GM19372 (cell line): ENCODE measurements at regions not wholly inside any gene's neighbourhood (a gene's known extent, or its start where the extent isn't known, plus 50 kb on each side); places are given as distances from the start of the nearest gene placed in this dataset.

Source experiments
- ATAC-seq: cut with Tn5 transposase; IDR thresholded peaks from one replicate; pipeline ENCODE4 v1.9.1; 2021; ENCODE audit warnings: mild to moderate bottlenecking, low read depth, moderate library complexity; ENCODE audit not compliant: unreplicated experiment

DNA sequence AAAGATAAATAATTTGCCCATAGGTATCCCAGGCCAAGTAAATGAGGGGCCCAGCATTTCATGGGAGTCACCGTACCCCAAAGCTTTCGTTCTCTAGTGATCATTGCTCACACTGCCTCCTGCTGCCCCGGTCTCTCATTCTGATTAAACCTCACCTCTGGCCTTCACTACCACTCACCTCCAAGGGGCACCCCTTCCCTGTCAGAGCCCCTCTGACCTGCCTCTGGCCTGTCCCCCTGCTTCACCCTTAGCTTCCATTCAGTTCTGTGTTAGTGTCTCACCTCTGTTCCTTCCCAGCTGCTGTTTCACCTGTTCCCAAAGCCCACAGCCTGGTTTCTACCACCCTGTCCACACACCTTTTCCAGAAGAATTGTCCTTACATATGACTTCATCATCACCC, 150.3 kb upstream of the E2F8 start:
- no peak for ATAC-seq

- no peak for ATAC-seq
Measured at GRCh38 chr11:19389787-19390303, 149.1 kb upstream of the E2F8 start.

DNA sequence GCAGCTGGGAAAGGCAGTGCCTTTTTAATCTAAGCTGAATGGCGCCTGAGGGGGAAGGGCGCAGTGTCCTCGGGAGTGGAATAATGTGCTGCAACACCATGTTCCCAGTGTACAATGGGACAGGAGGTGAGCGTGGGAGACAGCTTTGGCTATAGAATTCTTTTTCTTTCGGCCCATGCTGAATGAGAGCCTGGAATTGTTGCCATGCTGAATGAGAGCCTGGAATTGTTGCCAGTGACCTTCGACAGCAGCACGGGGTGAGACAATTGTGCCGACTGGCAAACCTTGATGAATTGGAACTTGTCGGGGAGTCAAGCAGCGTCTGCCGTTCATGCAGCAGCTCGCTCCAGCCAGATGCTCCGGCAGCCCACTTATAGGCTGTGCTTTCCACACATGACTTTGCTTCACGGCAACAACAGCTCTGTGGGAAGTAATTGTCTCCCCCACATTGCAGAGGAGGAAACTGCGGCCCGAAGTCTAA, 141.4 kb upstream of the E2F8 start:
- ATAC-seq, result no peak

DNA sequence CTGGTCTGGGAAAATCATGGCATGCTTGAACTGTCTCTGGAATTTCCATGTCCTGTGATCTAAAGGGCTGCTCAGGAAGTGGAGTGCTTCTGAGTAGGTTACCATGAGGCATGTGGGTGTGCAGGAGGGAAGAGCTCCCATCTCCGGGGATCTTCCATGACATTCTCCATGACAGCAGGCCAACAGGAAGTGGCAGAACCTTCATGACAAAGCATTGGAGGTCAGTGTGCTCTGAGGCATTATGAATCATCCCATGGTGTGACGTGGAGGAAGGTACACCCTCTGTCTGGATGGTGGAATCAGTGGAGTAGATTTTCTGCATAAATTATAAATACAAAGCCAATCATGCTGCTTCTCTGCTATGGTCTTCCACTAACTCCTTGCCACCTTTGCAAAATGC, 139.6 kb upstream of the E2F8 start:
- no peak for ATAC-seq

- ATAC-seq, result no peak
Measured at GRCh38 chr11:19379465-19379864, 138.7 kb upstream of the E2F8 start.

DNA sequence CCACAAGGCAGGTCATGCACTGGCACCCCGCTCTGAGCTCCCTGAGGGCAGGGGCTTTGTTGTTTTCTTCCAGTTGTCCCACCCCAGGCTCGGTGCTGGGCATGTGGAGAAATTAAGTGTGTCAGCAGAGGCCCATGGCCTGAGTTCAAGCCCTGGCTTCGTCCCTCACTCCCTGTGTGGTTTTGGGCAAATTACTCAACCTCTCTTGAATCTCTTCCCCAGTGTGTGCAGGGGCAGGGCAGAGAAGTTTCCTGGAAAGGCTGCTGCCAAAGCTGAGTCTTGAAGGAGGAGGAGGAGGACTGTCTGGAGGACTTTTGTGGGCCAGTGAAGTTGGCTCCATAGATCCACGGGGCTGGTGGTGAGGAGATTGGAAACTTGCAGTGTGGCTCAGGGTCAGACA, 138.1 kb upstream of the E2F8 start:
- ATAC-seq, result no peak

GRCh38 chr11:19377881-19378280, 137.1 kb upstream of the E2F8 start:
- no peak for ATAC-seq

- ATAC-seq, result no peak
Measured at GRCh38 chr11:19375440-19375839, 134.7 kb upstream of the E2F8 start.

- no peak for ATAC-seq
Measured at GRCh38 chr11:19374151-19374569, 133.4 kb upstream of the E2F8 start.

GRCh38 chr11:19372381-19372780, 131.6 kb upstream of the E2F8 start:
- no peak for ATAC-seq

DNA sequence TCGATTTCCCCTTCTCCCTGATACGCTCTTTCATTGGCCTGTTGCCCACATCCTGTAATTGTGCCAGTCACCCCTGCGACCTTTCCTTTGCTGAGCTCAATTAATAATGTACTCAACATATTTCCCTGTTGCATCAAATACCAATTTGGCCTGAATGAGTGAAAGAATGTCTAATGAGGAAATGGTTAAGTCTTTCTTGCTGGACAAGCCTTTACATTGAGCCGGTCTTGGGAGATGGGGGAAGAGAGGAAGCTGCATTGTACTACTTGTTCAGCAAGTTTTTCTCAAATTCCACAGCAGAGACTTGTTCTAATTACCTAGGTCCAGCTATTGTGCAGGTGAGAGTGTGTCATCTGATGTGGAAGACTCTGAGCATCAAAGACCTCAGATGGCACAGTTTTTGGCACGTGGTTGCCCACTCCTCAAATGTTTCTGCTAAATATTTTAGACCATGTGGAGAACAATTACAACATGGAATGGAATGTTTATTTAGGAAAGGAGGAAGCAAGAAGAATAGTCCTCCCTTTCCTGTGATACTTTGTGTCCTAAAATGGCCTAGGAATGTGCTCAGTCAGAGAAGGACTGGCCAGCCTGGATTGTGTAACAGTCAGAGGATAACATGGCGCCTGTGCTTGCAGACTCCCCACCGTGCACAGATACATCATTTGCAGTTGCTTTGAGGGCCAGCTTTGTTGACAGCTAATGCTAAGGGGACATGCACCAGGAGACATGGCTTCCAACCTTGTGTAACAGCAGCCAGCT, 129.5 kb upstream of the E2F8 start:
- ATAC-seq, result no peak

- no peak for ATAC-seq
Measured at GRCh38 chr11:19368726-19369375, 128.1 kb upstream of the E2F8 start.

- ATAC-seq, result no peak
Measured at GRCh38 chr11:19366992-19367709, 126.4 kb upstream of the E2F8 start.

- ATAC-seq, result no peak
Measured at GRCh38 chr11:19365743-19366410, 125.1 kb upstream of the E2F8 start.

GRCh38 chr11:19359221-19360000, 118.7 kb upstream of the E2F8 start:
- no peak for ATAC-seq

DNA sequence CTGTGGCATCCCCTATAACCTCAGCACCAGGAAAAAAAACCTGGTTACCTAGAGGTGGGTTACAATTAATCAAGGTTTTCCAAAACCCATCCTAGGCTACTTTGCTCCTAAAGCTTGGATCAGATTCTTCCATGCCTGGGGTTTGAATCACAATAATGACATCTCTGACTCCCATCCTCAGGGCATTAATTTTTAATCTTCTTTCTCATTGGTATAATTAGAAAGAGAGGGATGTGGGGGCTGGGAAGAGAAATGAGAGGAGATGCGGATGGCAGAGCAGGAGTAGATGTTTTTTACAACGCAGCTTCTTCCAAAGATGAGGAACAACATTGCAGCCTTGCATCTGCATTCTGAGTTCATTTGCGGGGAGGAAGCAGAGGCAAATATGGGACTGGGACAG, 117.2 kb upstream of the E2F8 start:
- ATAC-seq, result no peak

DNA sequence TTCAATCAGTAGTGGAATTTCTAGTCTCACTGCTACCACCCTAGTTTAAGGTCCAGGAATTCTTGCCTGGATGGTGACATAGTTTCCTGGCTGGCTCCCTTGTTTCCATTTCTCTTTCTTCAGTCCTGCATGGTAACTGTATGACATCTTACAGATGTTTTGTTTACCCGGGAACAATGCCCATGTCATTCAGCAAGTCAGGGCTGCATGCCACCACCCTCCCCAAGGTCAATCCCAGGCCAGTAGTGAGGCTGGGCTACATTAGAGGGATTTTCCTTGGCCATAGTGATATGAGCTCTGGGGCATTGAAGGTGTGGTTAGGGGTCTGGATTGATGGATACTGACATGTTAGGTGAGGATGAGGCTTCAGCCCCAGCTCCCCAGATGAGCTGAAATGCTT, 114.9 kb upstream of the E2F8 start:
- no peak for ATAC-seq

DNA sequence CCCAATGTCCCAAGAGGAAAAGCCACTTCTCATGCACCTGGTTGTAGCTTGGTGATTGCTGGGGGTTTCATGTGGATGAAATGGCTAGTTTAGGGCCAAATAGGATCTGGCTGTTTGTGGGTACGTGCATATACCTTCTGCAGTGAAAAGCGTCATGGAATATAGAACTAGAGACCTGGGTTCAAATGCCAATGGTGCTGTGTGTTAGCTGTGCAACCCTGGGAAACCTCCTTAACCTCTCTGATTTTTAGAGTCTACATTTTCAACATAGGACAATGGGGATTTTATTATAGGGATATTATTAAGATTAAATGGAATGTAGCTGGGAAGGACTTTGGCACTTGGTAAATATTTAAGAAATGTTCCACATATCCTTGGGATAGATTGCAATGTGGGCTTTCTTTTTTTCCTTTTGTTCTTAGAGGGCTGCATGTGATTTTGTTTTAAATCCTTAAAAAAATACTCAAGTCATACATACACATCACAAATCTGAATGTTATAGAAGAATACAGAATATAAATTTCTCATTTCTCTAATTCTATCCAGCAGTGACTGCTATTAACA, 112.6 kb upstream of the E2F8 start:
- ATAC-seq, result no peak

DNA sequence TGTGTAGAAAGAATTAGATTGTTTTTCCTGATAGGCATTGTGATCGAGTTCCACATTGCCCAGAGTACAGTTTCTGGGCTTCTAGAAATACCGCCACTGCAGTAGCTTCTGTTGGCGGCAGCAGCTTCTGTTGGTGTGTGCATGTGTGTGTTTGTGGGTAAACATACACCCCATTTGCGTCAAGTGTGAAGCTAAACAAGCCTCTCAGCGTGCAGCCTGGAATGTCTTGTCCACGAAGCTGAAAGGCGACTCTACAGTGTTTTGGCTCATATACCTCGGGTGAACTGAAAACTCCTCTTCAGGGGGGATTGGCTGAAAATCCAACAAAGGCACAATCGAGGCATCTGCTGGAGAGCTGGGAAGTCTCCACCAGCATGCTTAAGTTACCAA, 112.0 kb upstream of the E2F8 start:
- ATAC-seq, result no peak
